ENCODE measurements at regions not wholly inside any gene's neighbourhood (a gene's known extent, or its start where the extent isn't known, plus 50 kb on each side); places are given as distances from the start of the nearest gene placed in this dataset.

DNA sequence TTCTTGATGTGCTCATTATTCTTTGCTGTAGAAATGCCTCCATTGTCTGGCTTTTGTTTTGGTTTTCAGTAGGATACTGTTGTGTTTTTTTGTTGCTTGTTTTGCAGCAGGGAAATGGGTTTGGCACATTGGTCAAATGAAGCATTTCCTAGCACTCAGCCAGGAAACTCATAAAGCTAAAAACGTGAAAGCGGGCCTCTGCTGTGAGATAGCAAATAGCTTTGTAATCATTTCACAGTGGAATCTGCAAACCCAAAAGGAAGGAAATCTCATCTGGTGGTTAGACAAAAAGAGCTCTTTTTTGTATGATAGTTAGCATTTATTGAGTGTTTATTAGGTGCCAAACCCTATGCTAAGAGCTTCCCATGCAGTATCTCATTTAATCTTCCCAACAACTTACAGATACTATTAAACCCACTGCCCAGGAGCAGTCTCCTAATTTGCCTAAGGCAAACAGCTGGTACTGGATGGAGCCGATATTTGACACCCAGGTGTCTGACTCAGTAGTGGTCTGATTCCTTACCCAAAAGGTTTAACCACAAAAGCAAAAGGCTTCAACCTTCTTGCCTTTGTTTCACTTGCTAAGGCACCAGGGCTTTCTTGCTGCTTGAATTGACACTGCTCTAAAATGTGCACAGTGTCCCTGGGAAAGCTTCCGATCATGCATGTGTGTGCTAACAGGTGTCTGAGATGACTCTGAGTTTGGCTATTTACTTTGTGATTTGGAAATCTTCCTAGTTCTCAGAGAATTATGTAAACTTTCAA is 527.9 kb upstream of the MDFIC2 start:
- DNase-seq: no peak

DNA sequence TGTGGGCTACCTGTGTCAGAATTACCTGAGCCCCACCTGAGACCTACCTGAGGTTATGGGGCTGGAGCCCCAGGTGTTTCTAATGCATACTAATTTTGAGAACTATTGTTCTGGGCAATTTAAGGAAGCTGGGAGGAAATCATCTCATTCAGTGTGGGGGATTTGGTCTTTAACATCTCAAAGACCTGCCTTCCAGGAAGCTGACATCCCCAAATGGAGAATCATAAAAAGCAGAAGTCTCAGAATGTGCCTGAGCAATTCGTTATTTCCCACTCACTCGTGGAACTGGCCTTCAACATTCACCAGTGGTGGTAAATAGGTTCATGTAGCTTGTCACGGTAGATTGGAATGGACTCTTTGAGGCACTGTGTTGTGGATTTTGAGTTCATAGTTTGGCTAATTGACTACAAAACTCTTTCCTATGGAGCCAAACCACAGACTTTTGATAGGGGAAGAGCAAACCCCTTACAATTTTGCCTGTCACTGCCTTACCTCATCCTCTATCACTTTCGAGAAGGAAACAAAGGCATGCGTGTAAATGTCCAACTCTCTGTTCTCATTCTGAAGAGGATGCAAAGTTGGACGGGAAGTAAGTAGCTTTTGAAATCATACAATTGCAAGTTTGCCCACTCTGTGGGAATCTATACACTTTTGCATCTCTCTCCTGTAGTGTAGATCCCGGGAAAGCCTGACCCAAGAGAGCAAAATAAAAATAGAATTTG is 521.0 kb upstream of the MDFIC2 start:
- no peak for DNase-seq

DNA sequence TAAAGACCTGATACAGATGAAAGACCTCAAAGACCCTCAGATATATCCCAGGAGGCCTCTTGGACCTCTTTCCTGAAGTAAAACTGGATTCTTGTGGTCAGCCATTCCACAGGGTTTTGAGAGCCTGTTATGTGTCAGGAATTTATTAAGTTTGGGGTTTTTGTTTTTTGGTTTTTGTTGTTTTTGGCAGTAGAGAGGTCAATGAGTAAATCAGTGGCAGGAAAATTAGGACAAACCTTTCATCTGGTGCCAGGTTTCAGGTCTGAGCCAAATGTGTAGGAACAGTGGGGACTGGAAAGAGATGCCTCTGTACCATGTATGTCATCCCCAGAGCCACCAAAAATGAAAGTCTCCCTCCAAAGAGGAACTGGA is 520.4 kb upstream of the MDFIC2 start:
- DNase-seq: no peak

DNA sequence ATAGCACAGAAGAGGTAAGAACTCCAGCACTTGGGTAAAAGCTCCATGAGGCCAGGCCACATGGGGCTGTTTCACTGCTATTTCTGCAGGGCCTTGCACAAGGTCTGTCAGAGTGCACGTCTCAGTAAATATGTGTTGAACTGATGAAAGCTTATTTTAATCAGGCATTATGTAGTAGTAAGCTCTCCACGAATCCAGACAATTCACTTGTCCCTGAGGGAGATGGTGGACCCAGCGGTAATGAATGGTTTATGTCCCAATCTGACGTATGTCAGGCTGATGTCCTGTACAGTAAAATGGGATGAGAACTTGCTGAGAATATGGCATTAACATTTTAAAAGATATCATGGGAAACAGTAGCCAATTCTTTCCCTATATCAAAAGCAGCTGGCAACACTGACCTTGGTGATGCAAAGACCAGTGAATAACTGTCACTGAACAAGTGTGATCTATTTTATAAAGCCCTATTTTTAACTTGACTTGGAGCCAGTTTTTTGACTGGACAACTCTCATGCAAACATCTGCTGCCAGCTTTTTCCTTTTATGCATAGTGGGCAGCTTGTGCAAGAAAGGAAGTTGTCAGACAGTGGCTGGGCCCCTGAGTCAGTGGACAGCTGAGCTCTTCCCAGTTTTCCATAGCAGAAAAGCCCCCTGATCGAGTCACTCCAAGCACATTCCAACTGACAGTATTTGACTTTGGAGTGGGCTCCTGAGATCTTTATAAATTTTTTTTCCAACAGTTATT is 519.8 kb upstream of the MDFIC2 start:
- no peak for DNase-seq

DNA sequence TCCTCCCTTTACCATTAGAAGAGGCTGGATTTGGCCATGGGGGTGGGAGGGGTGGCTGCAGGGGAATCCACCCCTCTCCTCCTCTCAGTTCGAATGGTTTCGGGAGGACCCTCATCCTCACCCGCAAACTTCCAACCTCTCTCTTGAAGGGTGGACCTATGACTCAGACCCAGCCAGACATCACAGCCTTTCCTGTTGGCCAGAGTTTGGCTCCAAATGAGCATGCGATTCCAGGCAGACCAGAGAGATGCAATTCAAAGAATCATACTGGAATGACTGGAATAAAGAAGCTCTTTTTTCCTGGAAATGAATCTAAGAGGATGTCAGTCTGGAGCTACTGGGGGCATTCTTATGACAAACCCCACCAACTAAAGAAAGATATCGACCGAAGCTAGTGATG is 516.7 kb upstream of the MDFIC2 start:
- DNase-seq: no peak

GRCh38 chr3:70824773-70825172 is 512.3 kb upstream of the MDFIC2 start:
- DNase-seq: no peak

GRCh38 chr3:70824078-70824477 is 511.6 kb upstream of the MDFIC2 start:
- DNase-seq: no peak

DNA sequence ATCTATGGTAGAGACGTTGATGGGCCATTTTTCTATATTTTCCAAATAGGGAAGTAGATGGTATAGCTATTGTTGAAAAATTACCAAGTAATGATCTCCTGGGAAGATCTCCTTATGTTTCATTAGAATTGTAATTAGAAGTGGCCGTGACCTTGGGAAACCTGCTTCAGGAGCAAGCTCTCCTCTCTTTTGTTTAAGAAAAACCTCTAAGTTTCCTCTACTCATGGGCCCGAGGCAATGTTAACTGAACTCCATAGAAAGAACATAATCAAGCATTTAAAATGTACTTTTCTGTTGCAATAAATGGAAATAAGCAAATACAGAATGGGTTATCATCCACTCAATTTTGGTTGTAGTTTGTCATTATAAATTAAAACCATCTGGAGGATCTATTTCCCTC is 511.2 kb upstream of the MDFIC2 start:
- DNase-seq: no peak

GRCh38 chr3:70822669-70823068 is 510.2 kb upstream of the MDFIC2 start:
- no peak for DNase-seq

GRCh38 chr3:70821602-70822001 is 509.2 kb upstream of the MDFIC2 start:
- DNase-seq: no peak

- DNase-seq: no peak
These were observed 508.0 kb upstream of the MDFIC2 start for GRCh38 chr3:70820397-70820796.

- DNase-seq: no peak
These were observed 505.7 kb upstream of the MDFIC2 start for GRCh38 chr3:70818145-70818544.

DNA sequence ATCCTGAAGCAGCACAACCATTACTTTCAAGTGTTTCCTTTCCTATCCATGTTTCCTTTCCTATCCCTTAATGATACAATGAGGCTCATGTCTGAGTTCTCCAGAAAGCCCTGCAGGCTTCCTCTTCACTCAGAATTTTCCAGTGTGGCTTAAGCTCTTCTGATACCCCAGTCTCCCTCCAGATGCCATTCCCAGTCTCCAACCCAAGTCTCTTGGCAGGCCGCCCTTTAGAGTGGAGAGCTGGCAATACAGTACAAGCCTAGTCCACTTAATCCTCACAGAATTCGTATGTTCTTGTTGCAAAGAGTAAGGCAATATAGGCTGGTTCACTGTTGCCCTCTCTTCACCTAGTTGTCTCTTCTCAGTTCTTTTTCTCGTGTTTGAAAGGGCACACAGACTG is 503.9 kb upstream of the MDFIC2 start:
- DNase-seq: no peak

GRCh38 chr3:70815817-70816216 is 503.4 kb upstream of the MDFIC2 start:
- no peak for DNase-seq

GRCh38 chr3:70813311-70813710 is 500.9 kb upstream of the MDFIC2 start:
- no peak for DNase-seq

GRCh38 chr3:70811880-70812279 is 499.4 kb upstream of the MDFIC2 start:
- no peak for DNase-seq

- DNase-seq: no peak
These were observed 496.4 kb upstream of the MDFIC2 start for GRCh38 chr3:70808881-70809280.

DNA sequence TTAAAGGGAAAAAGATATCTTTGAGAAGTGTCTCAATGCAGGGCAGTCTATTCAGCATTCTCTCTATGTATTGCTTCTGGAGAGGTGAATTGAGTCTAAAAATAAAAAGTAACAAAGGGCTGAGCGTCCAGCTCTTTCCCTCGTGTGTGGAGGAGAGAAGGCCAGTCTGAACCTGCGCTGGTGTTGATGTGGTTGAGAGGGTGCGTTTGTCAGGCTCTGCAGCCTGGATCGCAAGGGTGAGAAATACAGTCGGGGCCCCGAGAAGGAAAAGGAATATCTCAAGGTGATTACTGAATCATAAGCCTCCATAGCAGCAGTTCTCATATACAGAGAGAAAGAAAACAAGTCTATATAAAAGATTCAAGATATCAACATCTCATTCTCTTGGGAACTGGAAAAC is 494.1 kb upstream of the MDFIC2 start:
- DNase-seq: no peak

GRCh38 chr3:70806021-70806420 is 493.6 kb upstream of the MDFIC2 start:
- no peak for DNase-seq

- DNase-seq: no peak
These were observed 492.8 kb upstream of the MDFIC2 start for GRCh38 chr3:70805061-70805889.

DNA sequence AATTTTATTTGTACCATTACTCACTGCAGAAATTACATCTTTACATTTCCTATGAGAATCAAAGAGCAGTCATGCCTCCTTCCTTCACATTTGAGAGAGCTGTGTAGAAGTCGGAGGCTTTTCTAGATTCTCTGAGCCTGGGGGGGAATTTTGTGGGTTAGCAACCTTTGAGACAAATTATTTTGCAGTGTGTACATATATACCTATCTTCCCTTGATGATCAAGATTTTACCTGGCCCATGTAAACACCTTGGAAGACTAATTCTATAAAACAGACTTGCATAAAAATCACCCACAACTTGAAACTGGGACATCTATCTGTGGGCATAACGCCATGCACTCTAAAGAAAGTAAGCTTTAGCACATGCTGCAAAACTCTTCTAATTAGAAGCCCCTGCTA is 491.5 kb upstream of the MDFIC2 start:
- no peak for DNase-seq

GRCh38 chr3:70803319-70803718 is 490.9 kb upstream of the MDFIC2 start:
- no peak for DNase-seq

- no peak for DNase-seq
These were observed 488.5 kb upstream of the MDFIC2 start for GRCh38 chr3:70800951-70801350.

Data from NCI-H510A (cell line).